ENCODE measurements at regions not wholly inside any gene's neighbourhood (a gene's known extent, or its start where the extent isn't known, plus 50 kb on each side); places are given as distances from the start of the nearest gene placed in this dataset.

GRCh38 chr5:44881266-44881665, 72.5 kb downstream of the MRPS30 start:
- TF ChIP-seq CTCF (IDR thresholded peaks at IDR 0.05) (no peak), GATA3 (IDR thresholded peaks at IDR 0.05; ENCODE audit: borderline replicate concordance) (no peak)
